ENCODE measurements at regions not wholly inside any gene's neighbourhood (a gene's known extent, or its start where the extent isn't known, plus 50 kb on each side); places are given as distances from the start of the nearest gene placed in this dataset.

- Mint-ChIP-seq H3K4me1 (no peaks in the 10 kb centered on the region), H3K36me3 (no peaks in the 10 kb centered on the region), H3K27me3 (peaks cover 25% of the 10 kb centered on the region), H3K4me3 (no peak overlapping the region), H3K9me3 (peaks cover 0 to 7% (median 0%) of the 10 kb centered on the region in 7 donors), H3K27ac (no peak overlapping the region)
- Histone ChIP-seq H3K27ac (ENCODE audit: insufficient read depth, low read length, poor library complexity, severe bottlenecking) (no peak overlapping the region), H3K9me3 (ENCODE audit: control insufficient read depth in 2 of 2, low read length in 2 of 2) (no peaks in the 10 kb centered on the region), H3K27me3 (ENCODE audit: control insufficient read depth, insufficient read depth, low read length) (peaks cover 22% of the 10 kb centered on the region), H3K4me1 (ENCODE audit: control insufficient read depth, insufficient read depth, low read length, poor library complexity, severe bottlenecking) (no peaks in the 10 kb centered on the region), H3K4me3 (ENCODE audit: low read depth, low read length) (no peak overlapping the region), H3K36me3 (ENCODE audit: control insufficient read depth, insufficient read depth, low read length) (no peaks in the 10 kb centered on the region)
- DNase-seq = no peak
- ATAC-seq (ENCODE audit: low read depth in 2 of 2) = no peak
Observed at GRCh38 chr6:144882425-144882824, 597.3 kb downstream of the UTRN start.

DNA sequence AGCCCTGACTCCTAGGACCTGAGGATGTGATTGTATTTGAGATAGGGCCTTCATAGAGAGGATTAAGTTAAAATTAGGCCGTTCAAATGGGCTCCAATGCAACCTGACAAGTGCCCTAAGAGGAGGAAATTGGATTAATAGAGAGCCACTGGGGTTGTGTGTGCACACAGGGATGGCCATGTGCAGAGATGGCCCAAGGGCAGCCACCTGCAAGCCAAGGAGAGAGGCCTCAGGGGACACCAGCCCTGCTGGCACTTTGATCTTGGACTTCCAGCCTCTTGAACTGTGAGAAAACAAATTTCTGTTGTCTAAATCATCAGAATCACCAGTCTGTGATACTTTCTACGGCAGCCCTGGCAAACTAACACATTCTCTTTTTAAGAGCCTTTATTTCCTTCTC is 598.8 kb downstream of the UTRN start:
- H3K36me3 ChIP-seq (ENCODE audit: control insufficient read depth, insufficient read depth, low read length) = no peaks in the 10 kb centered on the region
- H3K9me3 ChIP-seq (ENCODE audit: control insufficient read depth in 2 of 2, low read length in 2 of 2) = no peaks in the 10 kb centered on the region
- Mint-ChIP-seq H3K9me3 (peaks cover 0 to 7% (median 0%) of the 10 kb centered on the region in 7 donors), H3K27ac (no peak overlapping the region), H3K4me1 (no peaks in the 10 kb centered on the region), H3K27me3 (peaks cover 27% of the 10 kb centered on the region), H3K4me3 (no peak overlapping the region), H3K36me3 (no peaks in the 10 kb centered on the region)
- ATAC-seq (ENCODE audit: low read depth in 2 of 2) (no peak), DNase-seq (no peak)
- no peaks in the 10 kb centered on the region for H3K4me1 ChIP-seq (ENCODE audit: control insufficient read depth, insufficient read depth, low read length, poor library complexity, severe bottlenecking)
- H3K27me3 ChIP-seq (ENCODE audit: control insufficient read depth, insufficient read depth, low read length) = peaks cover 13% of the 10 kb centered on the region
- H3K4me3 ChIP-seq (ENCODE audit: low read depth, low read length) = no peak overlapping the region
- no peak overlapping the region for H3K27ac ChIP-seq (ENCODE audit: insufficient read depth, low read length, poor library complexity, severe bottlenecking)

DNA sequence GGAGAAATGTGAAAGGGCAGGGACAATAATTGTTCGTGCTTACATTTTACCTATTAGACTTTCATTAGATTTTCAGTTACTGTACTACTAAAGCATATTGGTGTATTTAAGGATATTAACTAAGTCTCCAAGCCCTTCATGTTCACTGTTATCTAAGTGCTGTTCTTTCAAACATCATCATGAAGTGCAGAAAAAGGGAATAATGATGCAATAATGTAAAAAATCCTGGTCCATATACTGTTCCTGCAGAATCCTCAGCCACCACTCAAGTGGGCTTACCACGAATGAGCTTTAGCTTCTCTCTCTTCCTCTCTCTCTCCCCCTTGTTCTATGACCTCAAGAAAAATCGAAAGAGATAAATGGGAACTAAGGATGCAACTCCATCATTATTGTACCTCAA is 600.7 kb downstream of the UTRN start:
- DNase-seq (no peak), ATAC-seq (ENCODE audit: low read depth in 2 of 2) (no peak)
- Histone ChIP-seq H3K4me1 (ENCODE audit: control insufficient read depth, insufficient read depth, low read length, poor library complexity, severe bottlenecking) (no peaks in the 10 kb centered on the region), H3K36me3 (ENCODE audit: control insufficient read depth, insufficient read depth, low read length) (no peaks in the 10 kb centered on the region), H3K27me3 (ENCODE audit: control insufficient read depth, insufficient read depth, low read length) (peaks cover 11% of the 10 kb centered on the region), H3K9me3 (ENCODE audit: control insufficient read depth in 2 of 2, low read length in 2 of 2) (no peaks in the 10 kb centered on the region), H3K4me3 (ENCODE audit: low read depth, low read length) (no peak overlapping the region), H3K27ac (ENCODE audit: insufficient read depth, low read length, poor library complexity, severe bottlenecking) (no peak overlapping the region)
- Mint-ChIP-seq H3K4me3 (no peak overlapping the region), H3K27ac (no peak overlapping the region), H3K27me3 (peaks cover 23% of the 10 kb centered on the region), H3K36me3 (no peaks in the 10 kb centered on the region), H3K4me1 (no peaks in the 10 kb centered on the region), H3K9me3 (peaks cover 0 to 5% (median 0%) of the 10 kb centered on the region in 7 donors)

GRCh38 chr6:144886682-144887081 is 601.5 kb downstream of the UTRN start:
- no peaks in the 10 kb centered on the region for H3K4me1 ChIP-seq (ENCODE audit: control insufficient read depth, insufficient read depth, low read length, poor library complexity, severe bottlenecking)
- H3K27me3 ChIP-seq (ENCODE audit: control insufficient read depth, insufficient read depth, low read length) = peaks cover 11% of the 10 kb centered on the region
- peaks cover 27% of the 10 kb centered on the region for H3K27me3 Mint-ChIP-seq
- H3K4me3 Mint-ChIP-seq = no peak overlapping the region
- no peaks in the 10 kb centered on the region for H3K36me3 ChIP-seq (ENCODE audit: control insufficient read depth, insufficient read depth, low read length)
- H3K36me3 Mint-ChIP-seq = no peaks in the 10 kb centered on the region
- no peaks in the 10 kb centered on the region for H3K4me1 Mint-ChIP-seq
- DNase-seq (no peak), ATAC-seq (ENCODE audit: low read depth in 2 of 2) (no peak)
- H3K4me3 ChIP-seq (ENCODE audit: low read depth, low read length) = no peak overlapping the region
- H3K9me3 ChIP-seq (ENCODE audit: control insufficient read depth in 2 of 2, low read length in 2 of 2) = no peaks in the 10 kb centered on the region
- no peak overlapping the region for H3K27ac ChIP-seq (ENCODE audit: insufficient read depth, low read length, poor library complexity, severe bottlenecking)
- H3K27ac Mint-ChIP-seq = no peak overlapping the region
- peaks cover 0 to 3% (median 0%) of the 10 kb centered on the region in 7 donors for H3K9me3 Mint-ChIP-seq

DNA sequence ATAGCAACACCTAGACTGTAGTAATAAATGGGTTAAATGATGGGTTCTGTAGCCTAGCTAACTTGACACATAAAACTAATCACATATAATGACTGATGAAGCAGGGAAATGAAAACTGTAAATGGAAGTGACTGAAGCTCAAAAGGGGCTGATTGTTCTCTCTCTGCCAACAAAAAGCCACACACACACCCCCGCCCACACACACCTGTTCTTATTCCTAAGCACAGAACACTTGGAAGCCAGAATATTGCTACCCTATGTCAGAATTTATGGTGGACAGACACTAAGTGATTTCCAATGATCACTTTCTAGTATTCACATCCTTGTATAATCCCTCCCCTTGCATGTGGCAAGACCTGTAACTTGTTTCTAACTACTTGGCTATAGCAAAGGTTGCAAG is 603.5 kb downstream of the UTRN start:
- Mint-ChIP-seq H3K4me3 (no peak overlapping the region), H3K27me3 (peaks cover 26% of the 10 kb centered on the region), H3K9me3 (peaks cover 0 to 2% (median 0%) of the 10 kb centered on the region in 7 donors), H3K27ac (no peak overlapping the region), H3K36me3 (no peaks in the 10 kb centered on the region), H3K4me1 (no peaks in the 10 kb centered on the region)
- peaks cover 8% of the 10 kb centered on the region for H3K27me3 ChIP-seq (ENCODE audit: control insufficient read depth, insufficient read depth, low read length)
- no peak for DNase-seq
- no peak overlapping the region for H3K4me3 ChIP-seq (ENCODE audit: low read depth, low read length)
- H3K9me3 ChIP-seq (ENCODE audit: control insufficient read depth in 2 of 2, low read length in 2 of 2) = no peaks in the 10 kb centered on the region
- no peak overlapping the region for H3K27ac ChIP-seq (ENCODE audit: insufficient read depth, low read length, poor library complexity, severe bottlenecking)
- H3K36me3 ChIP-seq (ENCODE audit: control insufficient read depth, insufficient read depth, low read length) = no peaks in the 10 kb centered on the region
- no peaks in the 10 kb centered on the region for H3K4me1 ChIP-seq (ENCODE audit: control insufficient read depth, insufficient read depth, low read length, poor library complexity, severe bottlenecking)
- ATAC-seq (ENCODE audit: low read depth in 2 of 2) = no peak

- no peaks in the 10 kb centered on the region for H3K36me3 ChIP-seq (ENCODE audit: control insufficient read depth, insufficient read depth, low read length)
- no peaks in the 10 kb centered on the region for H3K27me3 ChIP-seq (ENCODE audit: control insufficient read depth, insufficient read depth, low read length)
- Mint-ChIP-seq H3K9me3 (no peaks in the 10 kb centered on the region), H3K27me3 (peaks cover 20% of the 10 kb centered on the region), H3K36me3 (no peaks in the 10 kb centered on the region), H3K4me1 (no peaks in the 10 kb centered on the region), H3K4me3 (no peak overlapping the region), H3K27ac (no peak overlapping the region)
- no peaks in the 10 kb centered on the region for H3K9me3 ChIP-seq (ENCODE audit: control insufficient read depth in 2 of 2, low read length in 2 of 2)
- DNase-seq = no peak
- no peak overlapping the region for H3K4me3 ChIP-seq (ENCODE audit: low read depth, low read length)
- no peak for ATAC-seq (ENCODE audit: low read depth in 2 of 2)
- no peaks in the 10 kb centered on the region for H3K4me1 ChIP-seq (ENCODE audit: control insufficient read depth, insufficient read depth, low read length, poor library complexity, severe bottlenecking)
- no peak overlapping the region for H3K27ac ChIP-seq (ENCODE audit: insufficient read depth, low read length, poor library complexity, severe bottlenecking)
Observed at GRCh38 chr6:144893680-144894151, 608.6 kb downstream of the UTRN start.

DNA sequence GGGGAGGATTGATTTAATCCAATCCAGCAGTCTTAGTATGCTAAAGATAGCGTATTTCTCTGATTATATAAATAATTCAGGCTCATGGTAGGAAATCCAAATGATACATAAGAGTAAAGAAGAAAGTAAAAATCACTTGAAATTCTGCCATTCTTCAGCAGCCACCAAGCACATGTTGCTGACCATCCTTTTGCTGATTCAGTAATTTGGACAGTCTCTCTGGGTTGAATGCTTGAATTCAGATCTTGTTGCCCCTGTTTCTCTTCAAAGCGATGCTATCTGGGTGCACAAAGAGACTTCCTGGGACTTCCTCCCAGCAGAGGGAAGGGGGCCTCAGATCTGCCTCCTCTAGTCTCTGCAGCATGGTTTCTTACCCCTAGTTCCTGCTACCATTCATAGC is 609.1 kb downstream of the UTRN start:
- Histone ChIP-seq H3K27ac (ENCODE audit: insufficient read depth, low read length, poor library complexity, severe bottlenecking) (no peak overlapping the region), H3K4me3 (ENCODE audit: low read depth, low read length) (no peak overlapping the region), H3K9me3 (ENCODE audit: control insufficient read depth in 2 of 2, low read length in 2 of 2) (no peaks in the 10 kb centered on the region), H3K27me3 (ENCODE audit: control insufficient read depth, insufficient read depth, low read length) (no peaks in the 10 kb centered on the region), H3K36me3 (ENCODE audit: control insufficient read depth, insufficient read depth, low read length) (no peaks in the 10 kb centered on the region), H3K4me1 (ENCODE audit: control insufficient read depth, insufficient read depth, low read length, poor library complexity, severe bottlenecking) (no peaks in the 10 kb centered on the region)
- DNase-seq (no peak), ATAC-seq (ENCODE audit: low read depth in 2 of 2) (no peak)
- no peak overlapping the region for H3K4me3 Mint-ChIP-seq
- no peaks in the 10 kb centered on the region for H3K9me3 Mint-ChIP-seq
- no peaks in the 10 kb centered on the region for H3K36me3 Mint-ChIP-seq
- no peak overlapping the region for H3K27ac Mint-ChIP-seq
- peaks cover 20% of the 10 kb centered on the region for H3K27me3 Mint-ChIP-seq
- no peaks in the 10 kb centered on the region for H3K4me1 Mint-ChIP-seq

DNA sequence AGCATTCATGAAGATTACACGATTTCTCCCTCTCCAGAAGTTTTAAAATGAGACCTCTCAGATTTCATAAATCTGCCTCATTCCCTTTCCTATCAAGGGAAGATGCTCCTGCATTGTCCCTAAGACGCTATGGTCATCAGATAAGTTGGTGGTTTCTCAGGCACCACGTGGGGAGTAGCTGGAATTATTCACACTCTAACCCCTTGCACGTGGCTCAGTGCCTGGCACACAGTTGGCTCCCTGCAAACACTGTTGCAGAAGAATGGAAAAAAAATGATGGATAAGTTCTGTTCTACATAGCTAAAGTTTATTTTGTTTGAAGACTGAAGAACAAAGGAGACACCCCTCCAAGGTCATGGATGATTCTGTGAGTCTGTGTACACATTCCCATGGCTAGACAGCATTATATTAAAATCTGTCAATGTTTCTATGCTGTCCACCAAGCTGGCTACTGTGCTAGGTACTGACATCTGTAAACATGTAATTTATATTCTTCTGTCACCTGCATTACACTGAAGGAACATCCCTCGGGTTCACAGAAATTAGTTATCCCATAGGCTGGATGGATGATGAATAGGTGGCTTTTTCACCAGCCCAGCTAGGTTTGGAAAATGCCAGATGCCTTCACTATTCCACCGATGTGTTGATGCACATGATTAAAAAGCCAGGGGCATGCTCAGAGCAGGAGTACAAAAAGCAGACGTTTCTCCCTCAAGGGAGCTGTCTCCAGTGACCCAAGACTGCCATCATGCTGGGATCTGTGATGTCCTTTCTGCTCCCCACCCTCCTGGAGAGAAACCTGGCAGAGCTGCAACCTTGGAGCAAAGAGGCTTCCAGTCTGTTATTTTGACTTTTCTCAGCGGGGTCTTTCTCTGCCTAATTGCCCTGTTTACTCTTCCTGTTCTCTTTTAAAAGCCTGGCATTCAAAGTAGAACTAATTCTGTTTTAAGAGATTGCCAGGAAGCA is 610.5 kb downstream of the UTRN start:
- Histone ChIP-seq H3K36me3 (ENCODE audit: control insufficient read depth, insufficient read depth, low read length) (no peaks in the 10 kb centered on the region), H3K9me3 (ENCODE audit: control insufficient read depth in 2 of 2, low read length in 2 of 2) (no peaks in the 10 kb centered on the region), H3K27ac (ENCODE audit: insufficient read depth, low read length, poor library complexity, severe bottlenecking) (no peak overlapping the region), H3K27me3 (ENCODE audit: control insufficient read depth, insufficient read depth, low read length) (no peaks in the 10 kb centered on the region), H3K4me3 (ENCODE audit: low read depth, low read length) (no peak overlapping the region), H3K4me1 (ENCODE audit: control insufficient read depth, insufficient read depth, low read length, poor library complexity, severe bottlenecking) (no peaks in the 10 kb centered on the region)
- no peaks in the 10 kb centered on the region for H3K4me1 Mint-ChIP-seq
- no peaks in the 10 kb centered on the region for H3K9me3 Mint-ChIP-seq
- DNase-seq (no peak), ATAC-seq (ENCODE audit: low read depth in 2 of 2) (no peak)
- H3K36me3 Mint-ChIP-seq = no peaks in the 10 kb centered on the region
- no peak overlapping the region for H3K27ac Mint-ChIP-seq
- H3K4me3 Mint-ChIP-seq = no peak overlapping the region
- peaks cover 20% of the 10 kb centered on the region for H3K27me3 Mint-ChIP-seq
